ENCODE measurements at regions not wholly inside any gene's neighbourhood (a gene's known extent, or its start where the extent isn't known, plus 50 kb on each side); places are given as distances from the start of the nearest gene placed in this dataset.

DNA sequence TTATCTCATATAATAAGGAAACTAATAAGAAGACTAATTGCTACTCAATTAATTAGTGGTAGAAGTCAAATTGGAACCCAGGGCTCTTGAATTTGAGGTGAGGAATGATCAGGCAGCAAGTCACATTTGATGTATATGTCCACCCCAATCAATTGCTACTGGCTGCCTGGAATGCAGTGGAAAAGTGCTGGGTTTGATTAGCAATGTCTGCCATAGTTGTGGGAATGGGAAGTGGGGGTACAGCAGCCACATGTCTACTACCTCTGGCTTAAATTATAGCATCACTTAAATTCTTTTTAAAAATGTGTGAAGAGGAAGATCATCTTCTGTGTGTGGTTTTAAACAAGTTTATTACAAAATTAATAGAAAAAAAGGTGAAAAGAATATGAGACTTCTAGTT is 50.8 kb upstream of the NAV2 start:
- no peak for ATAC-seq

DNA sequence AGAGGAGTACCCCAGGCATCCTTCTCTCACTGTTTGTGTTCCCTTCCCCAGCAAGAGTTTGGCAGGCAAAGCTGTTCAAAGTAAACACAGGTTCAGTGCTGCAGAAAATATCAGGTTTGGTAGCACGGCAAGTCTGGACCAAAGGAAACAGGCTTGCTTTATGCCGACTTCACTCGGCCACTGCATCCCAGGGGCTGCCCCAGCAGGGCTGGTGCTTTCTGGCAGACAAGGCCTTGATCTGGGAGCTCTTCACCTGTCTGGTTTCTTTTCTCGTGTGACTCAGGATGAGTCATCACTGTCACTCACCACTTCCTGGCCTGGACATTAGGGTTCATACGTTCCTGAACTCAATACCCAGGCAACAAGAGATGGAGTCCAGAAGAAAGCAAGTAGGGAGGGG is 52.6 kb upstream of the NAV2 start:
- peak; percentile 60 to 75 for ATAC-seq

GRCh38 chr11:19659529-19659928 is 53.1 kb upstream of the NAV2 start:
- ATAC-seq = no peak

DNA sequence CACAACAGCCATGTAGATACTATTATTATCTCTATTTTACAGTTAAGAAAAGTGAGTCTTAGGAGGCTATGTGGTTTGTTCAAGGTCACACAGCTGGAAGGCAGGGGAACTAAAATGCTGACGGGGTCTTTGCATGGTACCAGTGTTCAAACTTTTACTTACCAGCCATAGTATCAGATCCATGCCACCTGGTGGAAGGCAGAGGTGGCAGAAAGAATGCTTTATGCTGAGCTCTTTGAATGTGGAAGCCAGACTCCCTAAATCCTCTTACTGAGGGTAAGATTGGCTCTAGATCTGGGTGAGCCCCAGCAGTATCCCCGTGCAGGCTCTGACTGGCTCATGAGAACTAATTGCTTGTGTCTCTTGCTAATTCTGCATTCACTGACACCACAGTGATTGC is 54.3 kb upstream of the NAV2 start:
- no peak for ATAC-seq

- ATAC-seq = no peak
These were observed 56.5 kb upstream of the NAV2 start for GRCh38 chr11:19656140-19656541.

- ATAC-seq = no peak
These were observed 59.8 kb upstream of the NAV2 start for GRCh38 chr11:19652623-19653375.

DNA sequence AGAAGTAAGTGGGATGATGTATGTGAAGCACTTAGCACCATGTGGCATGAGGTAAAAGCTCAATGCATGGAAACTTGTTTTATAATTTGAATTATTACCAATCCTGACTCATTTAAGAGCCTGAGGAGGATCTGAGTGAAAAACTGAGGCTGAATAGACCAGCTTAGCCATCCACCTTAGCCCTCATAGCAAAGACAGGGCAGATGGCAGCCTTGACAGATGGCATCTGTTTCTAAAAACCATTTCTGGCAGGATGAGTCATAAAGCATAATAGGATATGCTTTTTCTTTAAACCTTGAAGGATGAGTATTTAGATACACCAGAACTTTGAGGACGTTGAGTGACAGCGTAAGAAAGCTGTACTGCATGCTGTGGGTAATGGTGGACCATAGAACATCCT is 61.0 kb upstream of the NAV2 start:
- ATAC-seq = no peak

DNA sequence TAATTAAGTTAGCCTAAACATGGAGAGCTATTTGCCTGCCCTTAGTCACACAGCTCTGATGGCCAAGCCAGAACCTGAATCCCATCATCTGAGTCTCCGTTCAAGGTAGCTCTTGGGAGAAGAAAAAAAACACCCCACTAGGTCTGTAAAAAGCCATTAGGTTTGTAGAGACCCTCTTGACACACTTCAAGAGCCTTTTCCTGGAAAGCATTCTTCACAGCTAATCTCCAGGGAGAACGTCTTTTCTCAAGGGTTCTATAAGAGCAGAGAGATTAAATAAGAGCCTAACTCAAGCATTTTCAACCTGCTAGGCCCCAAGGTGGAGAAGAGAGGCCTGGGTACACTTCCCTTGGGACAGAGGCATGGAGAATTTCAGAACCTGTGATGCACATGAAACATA is 61.6 kb upstream of the NAV2 start:
- ATAC-seq = no peak

- ATAC-seq = no peak
These were observed 62.2 kb upstream of the NAV2 start for GRCh38 chr11:19650467-19650866.

GRCh38 chr11:19649751-19650150 is 62.9 kb upstream of the NAV2 start:
- no peak for ATAC-seq

DNA sequence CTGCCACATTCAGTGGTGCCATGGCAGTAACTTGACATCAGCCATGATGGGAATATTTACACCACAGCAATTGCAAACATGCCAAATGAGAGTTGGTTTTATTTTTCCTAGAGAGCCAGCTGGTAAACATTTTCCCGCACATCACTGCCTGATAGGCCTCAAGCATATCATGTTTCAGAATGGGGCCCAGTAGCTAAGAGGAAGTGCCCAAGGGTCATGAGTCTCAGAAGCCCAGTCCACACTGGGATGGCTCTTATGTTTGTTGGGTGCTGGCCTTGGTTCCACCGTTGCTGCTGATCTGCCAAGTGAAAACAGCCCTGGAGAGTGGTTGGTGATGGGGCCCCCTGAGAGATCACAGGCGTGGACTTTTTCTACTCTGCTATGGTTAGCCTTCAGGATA is 64.3 kb upstream of the NAV2 start:
- ATAC-seq = no peak

GRCh38 chr11:19647816-19648215 is 64.8 kb upstream of the NAV2 start:
- no peak for ATAC-seq

- no peak for ATAC-seq
These were observed 65.7 kb upstream of the NAV2 start for GRCh38 chr11:19646921-19647320.

- no peak for ATAC-seq
These were observed 66.3 kb upstream of the NAV2 start for GRCh38 chr11:19646308-19646707.

DNA sequence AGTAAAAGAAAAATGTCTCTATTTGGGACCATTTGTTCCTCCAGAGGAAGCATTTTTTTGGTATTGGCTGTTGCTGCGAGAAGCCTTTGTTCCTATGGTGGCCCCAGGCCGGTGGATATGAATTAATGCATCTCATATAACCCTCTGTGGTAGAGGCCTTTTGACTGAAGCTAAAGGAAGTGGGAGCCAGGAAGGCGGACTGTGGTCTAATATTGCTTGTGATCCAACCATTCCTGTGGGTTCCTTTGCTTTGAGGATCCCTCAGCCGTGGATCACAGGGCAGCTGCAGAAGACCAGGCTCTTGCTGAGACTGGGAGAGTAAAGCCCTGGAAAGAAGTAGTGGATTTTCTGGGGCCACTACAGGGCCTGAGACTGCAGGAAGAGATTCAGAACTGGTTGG is 68.3 kb upstream of the NAV2 start:
- no peak for ATAC-seq

DNA sequence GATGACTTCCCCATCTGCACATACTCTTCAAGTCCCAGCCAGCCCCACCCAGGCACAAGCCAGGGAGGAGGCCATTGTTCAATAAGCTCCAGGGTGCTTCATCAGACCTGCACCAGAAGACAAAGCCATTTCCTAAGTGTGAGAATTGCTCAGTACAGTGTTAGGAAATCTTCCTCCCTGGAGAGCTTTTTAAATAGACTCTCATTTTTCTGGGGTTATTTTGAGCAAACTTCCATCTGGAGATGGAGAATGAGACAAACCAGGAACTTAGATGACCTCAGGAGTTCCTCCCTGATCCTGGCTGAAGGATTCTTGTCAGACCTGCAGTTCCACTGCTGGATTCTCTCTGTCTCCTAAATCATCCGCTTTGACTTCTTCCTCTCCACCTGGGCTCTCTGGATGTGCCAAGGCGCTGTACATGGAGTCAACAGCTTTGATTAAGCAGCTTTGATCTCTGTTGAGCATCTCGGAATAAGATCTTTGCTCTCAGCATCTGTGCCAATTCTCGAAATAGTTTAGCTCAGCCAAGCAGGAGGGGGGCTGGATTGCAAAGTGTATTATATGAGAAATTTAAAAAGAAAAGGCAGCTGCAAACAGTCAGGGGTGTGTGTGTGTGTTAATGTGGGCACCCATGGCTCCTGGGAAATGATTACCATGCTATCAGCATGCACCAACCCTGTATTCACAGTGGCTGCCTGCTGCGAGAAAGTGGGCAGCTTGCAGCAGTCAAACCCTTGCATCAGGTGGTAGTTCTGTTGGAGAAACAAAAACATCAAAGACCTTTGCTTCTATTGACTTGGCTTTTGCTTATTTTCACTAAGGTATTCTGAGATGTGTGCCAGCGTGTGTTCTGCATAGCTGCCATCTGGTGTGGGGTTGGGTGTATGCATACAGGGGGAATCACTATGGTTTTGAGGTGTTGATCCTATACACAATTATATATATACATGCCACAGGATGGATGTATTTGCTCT is 70.2 kb upstream of the NAV2 start:
- no peak for ATAC-seq

DNA sequence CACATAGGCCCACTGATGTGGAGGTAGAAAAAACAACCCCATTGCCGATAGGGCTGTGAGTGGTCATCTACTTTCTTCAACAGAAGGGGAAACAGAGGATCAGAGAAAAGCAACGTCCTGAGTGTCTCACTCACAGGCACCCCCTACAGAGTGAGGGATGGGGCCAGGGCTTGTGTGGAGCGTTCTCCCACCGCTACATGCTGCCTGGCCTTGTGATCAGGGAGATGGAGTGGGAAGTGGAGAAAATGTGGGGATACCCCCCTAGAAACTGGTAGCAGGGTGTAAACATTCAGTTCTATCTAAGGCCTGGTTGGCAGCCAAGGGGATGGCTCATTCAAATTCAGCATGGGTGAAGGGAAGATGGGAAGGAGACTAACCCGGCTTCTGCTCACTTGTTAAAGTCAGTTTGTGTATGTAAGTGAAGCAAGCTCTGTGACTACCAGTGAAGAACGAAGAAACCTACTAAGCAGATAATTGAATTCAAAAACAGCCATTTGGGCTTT is 73.0 kb upstream of the NAV2 start:
- ATAC-seq = no peak

- ATAC-seq = no peak
These were observed 77.3 kb upstream of the NAV2 start for GRCh38 chr11:19635332-19635731.

DNA sequence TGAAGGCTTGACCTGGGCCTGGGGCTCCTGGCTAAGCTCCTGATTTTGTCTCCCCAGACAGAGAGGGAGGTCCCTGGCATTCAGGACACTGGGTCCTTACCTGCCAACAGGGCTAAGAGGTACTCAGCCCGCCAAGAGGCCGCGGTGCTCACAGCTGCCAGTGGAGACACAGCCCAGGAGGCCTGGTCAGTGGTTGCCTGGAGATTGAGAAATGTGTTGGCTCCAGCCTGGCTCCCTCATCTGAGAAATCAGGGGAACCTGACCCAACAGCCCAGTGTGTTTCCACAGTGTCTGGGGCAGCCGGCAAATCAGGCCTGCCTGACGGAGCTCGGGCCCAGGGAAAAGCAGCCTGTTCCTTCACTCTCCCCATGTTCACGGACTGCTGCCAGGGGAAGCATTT is 79.4 kb upstream of the NAV2 start:
- ATAC-seq = no peak

DNA sequence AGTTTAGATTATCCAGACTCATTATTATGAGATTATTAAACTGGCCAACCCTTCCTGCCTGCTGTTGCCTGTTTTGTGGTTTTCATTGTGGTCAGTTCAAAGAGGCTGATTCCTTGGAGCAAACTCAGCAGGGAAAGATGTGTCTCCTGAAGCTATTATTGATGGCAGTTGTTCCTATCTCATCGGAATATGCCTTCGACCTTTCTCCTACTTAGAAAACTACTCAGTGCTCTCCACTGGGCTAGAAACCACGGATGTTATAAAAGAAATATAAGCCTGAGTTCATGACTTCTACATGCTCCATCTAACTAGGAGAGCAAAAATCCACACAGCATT is 80.2 kb upstream of the NAV2 start:
- no peak for ATAC-seq

DNA sequence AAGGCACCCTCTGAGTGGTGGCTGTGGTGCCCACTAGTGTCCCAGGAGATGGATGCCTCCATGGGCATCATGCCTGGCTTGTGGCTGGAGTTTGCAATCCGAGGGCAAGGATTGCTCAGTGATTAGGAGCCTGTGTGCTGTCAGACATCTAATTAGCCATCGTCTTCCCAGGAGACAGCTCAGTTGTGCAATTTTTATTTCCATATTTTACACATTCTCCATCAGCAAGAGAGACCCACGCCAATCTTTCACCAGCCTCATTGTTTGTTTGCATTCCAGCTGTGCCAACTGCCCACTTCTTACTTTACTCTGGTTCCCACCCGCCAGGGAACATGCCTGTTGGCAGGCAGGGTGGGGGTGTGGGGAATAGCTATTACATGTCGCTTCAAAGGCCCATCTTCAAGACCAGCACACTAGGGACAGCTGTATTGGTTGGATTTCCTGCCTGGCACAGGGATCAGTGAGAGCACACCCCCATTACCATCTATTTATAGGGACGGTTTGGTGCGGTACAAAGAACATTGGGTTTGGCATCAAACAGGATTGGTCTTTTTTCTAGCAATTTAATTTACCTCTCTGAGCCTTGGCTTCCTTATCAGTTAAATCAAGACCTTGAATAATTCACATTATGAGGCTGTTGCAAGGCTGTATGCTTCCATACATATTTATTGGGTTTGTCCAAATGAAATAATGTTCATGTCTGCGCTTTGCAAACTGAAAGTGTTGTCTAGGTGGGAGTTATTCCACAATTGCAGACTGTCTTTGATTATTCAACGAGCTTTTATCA is 80.7 kb upstream of the NAV2 start:
- ATAC-seq = no peak

DNA sequence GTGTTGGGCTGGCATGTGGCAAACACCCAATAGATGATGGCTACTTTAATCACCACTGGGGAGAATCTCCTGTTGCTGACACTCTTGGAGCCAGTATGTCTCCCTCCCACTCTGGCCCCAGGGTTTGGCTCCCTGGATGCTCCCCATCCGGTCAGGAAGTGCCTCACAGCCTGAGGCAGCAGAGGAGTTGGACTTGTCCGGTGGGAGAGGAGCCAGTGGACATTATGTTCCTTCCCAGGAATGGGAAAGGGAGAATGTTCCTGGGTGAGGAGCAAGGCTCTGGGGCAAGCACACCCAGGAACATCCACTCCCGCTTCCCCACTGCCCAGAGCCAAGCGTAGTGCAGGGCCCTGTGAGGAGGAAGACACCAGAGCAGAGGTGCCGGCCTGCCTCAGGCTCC is 84.6 kb upstream of the NAV2 start:
- no peak for ATAC-seq

- ATAC-seq = no peak
These were observed 85.1 kb upstream of the NAV2 start for GRCh38 chr11:19627566-19627965.

Measured in activated CD4-positive, CD25-positive, alpha-beta regulatory T cell treated with anti-CD3 and anti-CD28 coated beads, Interleukin-2, amount 50 U/mL, for 24 hours (primary cell).